IMR-90 (cell line): ENCODE measurements at regions not wholly inside any gene's neighbourhood (a gene's known extent, or its start where the extent isn't known, plus 50 kb on each side); places are given as distances from the start of the nearest gene placed in this dataset.

Experiments used
- CEBPB ChIP-seq: IDR thresholded peaks from 2 replicates; pipeline ENCODE4 v1.6.1; 2012; ENCODE audit warnings: low read depth, low read length, improper control_type of control experiment
- CTCF ChIP-seq: conservative IDR thresholded peaks from 2 replicates; pipeline ENCODE4 v1.5.1; 2012; ENCODE audit warnings: mild to moderate bottlenecking, low read depth, low read length, improper control_type of control experiment
- ELK1 ChIP-seq: fragments of 150-350 bp; IDR thresholded peaks from 2 replicates; pipeline ENCODE4 v1.6.1; 2016; ENCODE audit warnings: low read depth, mild to moderate bottlenecking, low read length, moderate library complexity, borderline replicate concordance
- MAFK ChIP-seq: IDR thresholded peaks from 2 replicates; pipeline ENCODE4 v1.6.1; 2012; ENCODE audit warnings: low read depth, low read length, improper control_type of control experiment
- MXI1 ChIP-seq: IDR thresholded peaks from 2 replicates; pipeline ENCODE4 v1.6.1; 2012; ENCODE audit warnings: low read depth, mild to moderate bottlenecking, low read length, moderate library complexity, borderline replicate concordance
- NFE2L2 ChIP-seq: fragments of 150-350 bp; IDR thresholded peaks from 2 replicates; pipeline ENCODE4 v1.6.1; 2016; ENCODE audit warnings: low read depth, mild to moderate bottlenecking, low read length
- POLR2A ChIP-seq: IDR thresholded peaks from 2 replicates; pipeline ENCODE4 v1.6.1; 2012; ENCODE audit warnings: mild to moderate bottlenecking, low read depth, low read length
- RAD21 ChIP-seq: IDR thresholded peaks from 2 replicates; pipeline ENCODE4 v1.6.1; 2012; ENCODE audit warnings: low read length, improper control_type of control experiment
- RCOR1 ChIP-seq: IDR thresholded peaks from 2 replicates; pipeline ENCODE4 v1.6.1; 2012; ENCODE audit warnings: mild to moderate bottlenecking, low read length, improper control_type of control experiment; ENCODE audit not compliant: insufficient replicate concordance
- RFX5 ChIP-seq: IDR thresholded peaks from 2 replicates; pipeline ENCODE4 v1.8.0; 2012; ENCODE audit warnings: low read depth, mild to moderate bottlenecking, low read length, moderate library complexity
- SMC3 ChIP-seq: fragments of 150-350 bp; IDR thresholded peaks from 2 replicates; pipeline ENCODE4 v1.6.1; 2016; ENCODE audit warnings: low read depth, mild to moderate bottlenecking, antibody characterized with exemption, low read length, moderate library complexity
- USF2 ChIP-seq: fragments of 150-350 bp; IDR thresholded peaks from 2 replicates; pipeline ENCODE4 v1.6.1; 2017; ENCODE audit warnings: mild to moderate bottlenecking, antibody characterized with exemption, low read length, low read depth

GRCh38 chr6:80728101-80728750 lies 621.8 kb downstream of the BCKDHB start:
- TF ChIP-seq CTCF (no peak), NFE2L2 (no peak), RCOR1 (no peak), RAD21 (no peak), POLR2A (no peak), MAFK (no peak), RFX5 (no peak), MXI1 (no peak), CEBPB (peak; percentile 69), USF2 (no peak), ELK1 (no peak), SMC3 (no peak)
